HCT116 (cell line): ENCODE measurements at regions not wholly inside any gene's neighbourhood (a gene's known extent, or its start where the extent isn't known, plus 50 kb on each side); places are given as distances from the start of the nearest gene placed in this dataset.

Source experiments
- ATAC-seq: fragments of 200-7000 bp; cut with Tn5 transposase; 2 replicates; pipeline ENCODE4 v1.9.1; 2020; ENCODE audit warnings: mild to moderate bottlenecking, moderate library complexity
- BruUV-seq: library from RNA; stranded (reverse); fragments of 400-500 nt; replicated peaks from 2 replicates; lab custom pipeline; 2021; lab: Mats Ljungman, UMichigan
- CTCF ChIA-PET: fragments of 300-600 bp; sonication (Branson Sonifier 250); formaldehyde crosslinking; loops from one replicate; lab custom pipeline; 2021; ENCODE audit warnings: antibody characterized with exemption; lab: Charles Lee
- POLR2A ChIA-PET: fragments of 300-600, 350-600 bp; sonication (Branson Sonifier 250); formaldehyde crosslinking; loops from one replicate; lab custom pipeline; 2021; ENCODE audit warnings: antibody characterized with exemption; lab: Charles Lee
- RAD21 ChIA-PET, 2 experiments: fragments of 300-600 bp; sonication (Branson Sonifier 250); formaldehyde crosslinking; loops; one replicate each; lab custom pipeline; 2023; ENCODE audit warnings: low total read pairs in 2 of 2; ENCODE audit not compliant: uncharacterized antibody in 2 of 2, unreplicated experiment in 2 of 2, low non-redundant PET in 1 of 2; lab: Charles Lee
- DNase-seq: peaks from one replicate; pipeline ENCODE4 v3.0.0-alpha.2; 2010; ENCODE audit warnings: low read depth, low spot score
- H2AFZ ChIP-seq: fragments of 200-600 bp; shearing (Covaris generic), sonication (generic); 2 replicates; pipeline ENCODE4 v1.6.1; 2017; ENCODE audit warnings: low read depth, mixed run types, mixed read lengths, antibody characterized with exemption, low read length; ENCODE audit not compliant: poor library complexity, severe bottlenecking
- H3K27ac ChIP-seq: 2 replicates; pipeline ENCODE4 v1.5.1; 2012; ENCODE audit warnings: low read depth, low read length
- H3K27me3 ChIP-seq: fragments of 200-600 bp; sonication (generic); 2 replicates; pipeline ENCODE4 v1.6.1; 2016; ENCODE audit warnings: mixed run types, low read length, mixed read lengths; ENCODE audit not compliant: insufficient read depth
- H3K36me3 ChIP-seq, 2 experiments: fragments of 200-500 bp in 1 of 2; fragments of 200-600 bp in 1 of 2; sonication (Bioruptor generic) in 1 of 2; sonication (generic) in 1 of 2; 2 replicates each; pipeline versions ENCODE4 v1.5.1 to v1.6.1; 2014 to 2016; ENCODE audit warnings: low read length in 2 of 2, inconsistent platforms in 1 of 2, mixed read lengths in 1 of 2, mixed run types in 1 of 2; ENCODE audit not compliant: insufficient read depth in 2 of 2, control insufficient read depth in 1 of 2
- H3K4me1 ChIP-seq, 2 experiments: fragments of 200-600 bp in 1 of 2; sonication (generic) in 1 of 2; 2 replicates each; pipeline versions ENCODE4 v1.5.1 to v1.6.1; 2012 to 2017; ENCODE audit warnings: low read length in 2 of 2, inconsistent platforms in 1 of 2, mild to moderate bottlenecking in 1 of 2, mixed read lengths in 1 of 2, mixed run types in 1 of 2, moderate library complexity in 1 of 2; ENCODE audit not compliant: insufficient read depth in 2 of 2, control insufficient read depth in 1 of 2
- H3K4me2 ChIP-seq: fragments of 200-600 bp; sonication (generic); 2 replicates; pipeline ENCODE4 v1.6.1; 2017; ENCODE audit warnings: mixed run types, low read length, mixed read lengths
- H3K4me3 ChIP-seq, 2 experiments: fragments of 200-600 bp in 1 of 2; sonication (generic) in 1 of 2; replicated peaks in 1 of 2; 2 replicates each; pipeline ENCODE4 v1.5.1; 2011 to 2016; ENCODE audit warnings: low read length in 2 of 2, control low read depth in 1 of 2, low read depth in 1 of 2, mild to moderate bottlenecking in 1 of 2, mixed read lengths in 1 of 2, mixed run types in 1 of 2
- H3K79me2 ChIP-seq: fragments of 200-600 bp; sonication (generic); 2 replicates; pipeline ENCODE4 v1.6.1; 2017; ENCODE audit warnings: mild to moderate bottlenecking, mixed run types, low read length, moderate library complexity, mixed read lengths; ENCODE audit not compliant: insufficient read depth
- H3K9ac ChIP-seq: fragments of 200-600 bp; sonication (generic); 2 replicates; pipeline ENCODE4 v1.6.1; 2016; ENCODE audit warnings: low read length, mixed read lengths
- H3K9me2 ChIP-seq: fragments of 200-600 bp; sonication (generic), shearing (Covaris generic); 2 replicates; pipeline ENCODE4 v1.6.1; 2017; ENCODE audit warnings: mixed run types, mild to moderate bottlenecking, moderate library complexity; ENCODE audit not compliant: insufficient read depth
- H3K9me3 ChIP-seq, 2 experiments: fragments of 200-500 bp in 1 of 2; fragments of 200-600 bp in 1 of 2; sonication (Bioruptor generic) in 1 of 2; sonication (generic) in 1 of 2; 2 replicates each; pipeline ENCODE4 v1.6.1; 2014 to 2017; ENCODE audit warnings: low read length in 2 of 2, mixed read lengths in 2 of 2, inconsistent platforms in 1 of 2, low read depth in 1 of 2, mild to moderate bottlenecking in 1 of 2, mixed run types in 1 of 2, moderate library complexity in 1 of 2; ENCODE audit not compliant: control insufficient read depth in 1 of 2, insufficient read depth in 1 of 2
- H4K20me1 ChIP-seq: fragments of 200-600 bp; sonication (generic), shearing (Covaris generic); 2 replicates; pipeline ENCODE4 v1.6.1; 2017; ENCODE audit warnings: mixed run types, mild to moderate bottlenecking, moderate library complexity; ENCODE audit not compliant: insufficient read depth
- CEBPB ChIP-seq: IDR thresholded peaks from 2 replicates; pipeline ENCODE4 v1.6.1; 2012; ENCODE audit warnings: low read depth
- CTCF ChIP-seq, 3 experiments: fragments of 200-600 bp in 1 of 3; sonication (generic) in 1 of 3; IDR thresholded peaks in 2 of 3; conservative IDR thresholded peaks in 1 of 3; 2 replicates each; pipeline ENCODE4 v1.5.1; 2012 to 2017; ENCODE audit warnings: low read depth in 2 of 3, low read length in 2 of 3, antibody characterized with exemption in 1 of 3, borderline replicate concordance in 1 of 3, control low read depth in 1 of 3, mild to moderate bottlenecking in 1 of 3, mixed read lengths in 1 of 3, mixed run types in 1 of 3, moderate library complexity in 1 of 3; ENCODE audit not compliant: insufficient read depth in 1 of 3
- EGR1 ChIP-seq: IDR thresholded peaks from 2 replicates; pipeline ENCODE4 v1.6.1; 2012; ENCODE audit warnings: low read depth
- EZH2 ChIP-seq: fragments of 200-600 bp; sonication (generic); IDR thresholded peaks from 2 replicates; pipeline ENCODE4 v1.6.1; 2017; ENCODE audit warnings: antibody characterized with exemption, mixed run types
- POLR2A ChIP-seq: IDR thresholded peaks from 2 replicates; pipeline ENCODE4 v1.7.0; 2011; ENCODE audit warnings: borderline replicate concordance; ENCODE audit not compliant: insufficient read depth, insufficient read length; ENCODE audit errors: extremely low read depth
- SIN3A ChIP-seq: IDR thresholded peaks from 2 replicates; pipeline ENCODE4 v1.6.1; 2012; ENCODE audit warnings: low read depth
- ZFX ChIP-seq: fragments of 450-650 bp; IDR thresholded peaks from 2 replicates; pipeline ENCODE4 v1.6.1; 2017
- ZNF274 ChIP-seq: fragments of 200-500 bp; sonication (Bioruptor generic); IDR thresholded peaks from 2 replicates; pipeline ENCODE4 v1.6.1; 2014; ENCODE audit warnings: mild to moderate bottlenecking, low read depth, low read length, inconsistent platforms
- intact Hi-C: fragments of 100-400 bp; cut with micrococcal nuclease; formaldehyde crosslinking; loops from 2 replicates; pipeline ENCODE4 v1.10.0; 2022

- ATAC-seq = no peak
- TF ChIP-seq CEBPB (no peak), CTCF (IDR thresholded peaks at IDR 0.05 in 2 of 3, conservative IDR thresholded peaks at IDR 0.05 in 1 of 3; ENCODE audit: borderline replicate concordance in 1 of 3, insufficient read depth in 1 of 3, low read depth in 2 of 3, low read length in 2 of 3) (no peak), ZNF274 (no peak), ZFX (no peak), POLR2A (no peak), EGR1 (no peak), EZH2 (no peak)
- intact Hi-C loops = no loop called here
Measured at GRCh38 chr6:108795122-108795521, 53.1 kb upstream of the ARMC2 start.

GRCh38 chr6:108795814-108796213, 52.4 kb upstream of the ARMC2 start:
- ChIA-PET RAD21 (no interaction called here), POLR2A (no interaction called here), CTCF (no interaction called here)
- Histone ChIP-seq H3K9me3 (no peaks in the 10 kb centered on the region), H3K27ac (no peak overlapping the region), H3K9ac (no peak overlapping the region), H3K36me3 (no peaks in the 10 kb centered on the region), H3K9me2 (no peaks in the 10 kb centered on the region), H2AFZ (no peak overlapping the region), H4K20me1 (no peaks in the 10 kb centered on the region), H3K27me3 (0 out of 2 replicates have a peak, but pooled peaks cover 4% of the 10 kb centered on the region), H3K79me2 (no peaks in the 10 kb centered on the region), H3K4me3 (no peak overlapping the region), H3K4me2 (no peak overlapping the region), H3K4me1 (no peaks in the 10 kb centered on the region)
- DNase-seq (no peak), ATAC-seq (no peak)
- no peak for TF ChIP-seq SIN3A
- BruUV-seq = no TSS peak
- intact Hi-C loops = no loop called here

More at GRCh38 chr6:108795122-108795521, 53.1 kb upstream of the ARMC2 start:
- H3K9ac ChIP-seq = no peak overlapping the region
- H3K4me1 ChIP-seq = no peaks in the 10 kb centered on the region
- no peak for DNase-seq
- no peak overlapping the region for H2AFZ ChIP-seq
- no peaks in the 10 kb centered on the region for H3K79me2 ChIP-seq
- no peaks in the 10 kb centered on the region for H3K9me3 ChIP-seq
- H3K9me2 ChIP-seq = no peaks in the 10 kb centered on the region
- ChIA-PET RAD21 (no interaction called here), CTCF (no interaction called here), POLR2A (no interaction called here)
- no peak overlapping the region for H3K4me2 ChIP-seq
- no peaks in the 10 kb centered on the region for H3K36me3 ChIP-seq
- H3K4me3 ChIP-seq = no peak overlapping the region
- no peak overlapping the region for H3K27ac ChIP-seq
- no peaks in the 10 kb centered on the region for H4K20me1 ChIP-seq
- BruUV-seq = no TSS peak
- H3K27me3 ChIP-seq = 0 out of 2 replicates have a peak, but pooled peaks cover 3% of the 10 kb centered on the region
